ENCODE measurements at regions not wholly inside any gene's neighbourhood (a gene's known extent, or its start where the extent isn't known, plus 50 kb on each side); places are given as distances from the start of the nearest gene placed in this dataset.
"Not testable (repeated sequence)": the region's sequence is repeated elsewhere in the genome, so short reads cannot be mapped to it uniquely, and the experiment has no call there.

GRCh38 chr13:54004026-54004699 lies 975.5 kb downstream of the OLFM4 start:
- no peak for DNase-seq (ENCODE audit: low spot score)

DNA sequence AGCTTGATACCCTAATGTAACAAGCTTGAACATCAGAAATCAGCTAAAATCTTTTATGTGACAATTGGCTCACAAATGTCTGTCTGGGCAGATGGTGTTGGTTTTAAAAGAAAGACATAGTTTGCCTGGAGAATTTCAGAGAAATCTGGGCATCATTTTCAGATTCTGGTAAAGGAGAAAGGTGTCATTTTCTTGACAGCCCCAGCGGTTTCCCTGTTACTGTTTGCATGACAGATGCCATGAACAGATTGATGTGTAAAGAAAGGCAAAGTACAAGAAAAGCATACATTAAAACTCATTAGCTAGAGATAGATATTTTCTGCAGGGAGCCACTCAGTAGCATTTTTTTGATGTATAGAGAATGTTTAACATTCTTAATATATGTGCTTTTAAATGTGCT lies 987.9 kb downstream of the OLFM4 start:
- DNase-seq (ENCODE audit: low spot score) = no peak

- no peak for DNase-seq (ENCODE audit: low spot score)
These were observed 989.9 kb downstream of the OLFM4 start for GRCh38 chr13:54018485-54018884.

- DNase-seq (ENCODE audit: low spot score) = no peak
These were observed 1000.6 kb downstream of the OLFM4 start for GRCh38 chr13:54029226-54029625.

DNA sequence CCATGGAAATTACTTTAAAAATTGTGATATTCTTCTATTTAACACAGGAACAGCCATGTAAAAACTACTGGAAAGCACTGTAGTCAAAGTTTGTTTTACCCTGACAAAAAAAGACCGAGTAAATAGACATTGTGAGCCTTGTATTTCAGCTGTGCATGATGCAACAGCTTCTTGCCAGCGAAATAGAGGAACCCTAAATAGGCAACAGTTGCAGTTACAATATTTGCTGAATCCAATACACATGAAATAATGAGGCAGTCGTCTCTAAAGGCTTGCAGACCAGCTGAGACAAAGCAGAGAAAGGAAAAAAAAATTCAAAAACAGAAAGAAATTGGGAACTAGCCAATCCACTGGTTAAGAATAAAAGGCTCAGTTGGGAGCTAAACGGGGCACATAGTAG lies 1001.1 kb downstream of the OLFM4 start:
- no peak for DNase-seq (ENCODE audit: low spot score)

DNA sequence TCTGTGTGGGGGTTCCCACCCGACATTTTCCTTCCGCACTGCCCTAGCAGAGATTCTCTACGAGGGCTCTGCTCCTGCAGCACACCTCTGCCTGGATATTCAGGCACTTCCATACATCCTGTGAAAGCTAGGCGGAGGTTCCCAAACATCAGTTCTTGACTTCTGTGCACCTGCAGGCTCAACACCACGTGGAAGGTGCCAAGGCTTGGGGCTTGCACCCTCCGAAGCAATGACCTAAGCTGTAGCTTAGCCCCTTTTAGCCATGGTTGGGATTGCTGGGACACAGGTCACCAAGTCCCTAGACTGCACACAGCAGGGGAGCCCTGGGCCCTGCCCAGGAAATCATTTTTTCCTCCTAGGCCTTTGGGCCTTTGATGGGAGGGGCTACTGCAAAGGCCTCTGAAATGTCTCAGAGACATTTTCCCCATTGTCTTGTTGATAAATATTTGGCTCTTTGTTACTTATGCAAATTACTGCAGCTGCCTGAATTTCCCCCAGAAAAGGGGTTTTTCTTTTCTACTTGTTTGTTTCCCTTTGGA lies 1004.8 kb downstream of the OLFM4 start:
- no peak for DNase-seq (ENCODE audit: low spot score)

- DNase-seq (ENCODE audit: low spot score) = no peak
These were observed 1005.4 kb downstream of the OLFM4 start for GRCh38 chr13:54034047-54034446.

GRCh38 chr13:54057416-54057815 lies 1028.8 kb downstream of the OLFM4 start:
- not testable (repeated sequence) for DNase-seq (ENCODE audit: low spot score)

- DNase-seq (ENCODE audit: low spot score) = not testable (repeated sequence)
These were observed 1041.3 kb downstream of the OLFM4 start for GRCh38 chr13:54069958-54070357.

GRCh38 chr13:54077569-54077968 lies 1049.0 kb downstream of the OLFM4 start:
- no peak for DNase-seq (ENCODE audit: low spot score)

DNA sequence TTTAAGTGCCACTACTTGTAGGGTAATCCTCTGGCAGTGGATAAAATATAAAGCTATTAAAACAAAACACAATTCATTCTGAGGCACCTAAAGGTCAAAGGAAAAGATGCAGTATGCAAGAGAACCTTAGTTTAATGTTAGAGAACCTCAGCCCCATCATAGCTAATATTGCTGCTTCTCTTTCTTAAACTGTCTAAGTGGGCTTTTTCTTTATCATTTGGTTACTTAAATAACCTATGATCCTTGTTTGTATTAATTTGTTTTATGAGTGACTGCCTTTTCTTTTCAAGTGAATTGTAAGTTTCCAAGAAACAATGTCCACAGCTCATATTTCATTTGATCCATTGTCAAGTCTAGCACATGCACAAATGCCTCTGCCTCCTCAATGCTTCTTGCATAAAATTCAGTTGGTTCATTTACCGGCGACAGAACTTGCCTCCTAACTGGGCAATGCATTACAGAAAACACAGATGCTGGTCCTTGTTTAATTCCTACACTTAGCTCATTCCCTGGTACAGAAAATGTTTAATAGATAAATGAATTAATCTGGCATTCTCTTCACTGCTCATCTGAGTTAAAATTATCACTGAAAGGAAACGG lies 1049.8 kb downstream of the OLFM4 start:
- no peak for DNase-seq (ENCODE audit: low spot score)

GRCh38 chr13:54082309-54082708 lies 1053.7 kb downstream of the OLFM4 start:
- not testable (repeated sequence) for DNase-seq (ENCODE audit: low spot score)

GRCh38 chr13:54091884-54092283 lies 1063.3 kb downstream of the OLFM4 start:
- no peak for DNase-seq (ENCODE audit: low spot score)

GRCh38 chr13:54092686-54093085 lies 1064.1 kb downstream of the OLFM4 start:
- no peak for DNase-seq (ENCODE audit: low spot score)

GRCh38 chr13:54110597-54110996 lies 1082.0 kb downstream of the OLFM4 start:
- DNase-seq (ENCODE audit: low spot score) = no peak

DNA sequence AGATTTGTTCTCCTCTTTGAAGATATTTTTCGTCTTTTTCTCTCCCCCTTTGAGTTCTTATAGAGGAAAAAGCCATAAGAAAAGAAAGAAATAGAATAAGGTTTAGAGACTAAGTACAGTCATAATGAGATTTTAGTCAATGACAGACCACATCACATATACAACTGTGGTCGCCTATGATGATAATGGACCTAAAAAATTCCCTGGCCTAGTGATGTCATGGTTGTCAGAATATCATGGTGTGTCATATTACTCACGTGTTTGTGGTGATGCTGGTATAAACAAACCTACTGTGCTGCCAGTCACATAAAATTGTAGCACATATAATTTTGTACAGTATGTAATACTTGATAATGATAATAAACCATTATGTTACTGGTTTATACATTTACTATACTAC lies 1096.1 kb downstream of the OLFM4 start:
- DNase-seq (ENCODE audit: low spot score) = no peak

DNA sequence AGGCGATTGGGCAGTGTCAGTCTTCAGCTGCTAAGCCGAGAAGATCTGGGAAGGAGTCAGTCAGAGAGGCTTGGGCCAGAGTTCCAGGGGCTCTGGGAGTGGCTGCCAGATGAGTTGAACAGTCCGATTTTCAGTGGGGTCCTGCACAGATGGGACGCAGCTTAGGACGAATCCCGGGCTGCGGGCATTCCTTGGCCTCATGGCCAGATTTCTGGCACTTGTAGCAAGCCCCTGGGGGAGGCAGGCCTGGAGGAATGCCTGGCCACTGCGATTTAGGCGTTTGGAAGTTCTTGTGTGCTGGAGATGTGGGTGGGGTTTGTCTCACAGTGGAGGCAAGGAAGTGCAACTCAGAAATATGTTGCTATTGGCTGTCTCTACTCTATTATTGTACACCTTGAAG lies 1102.3 kb downstream of the OLFM4 start:
- DNase-seq (ENCODE audit: low spot score) = not testable (repeated sequence)

DNA sequence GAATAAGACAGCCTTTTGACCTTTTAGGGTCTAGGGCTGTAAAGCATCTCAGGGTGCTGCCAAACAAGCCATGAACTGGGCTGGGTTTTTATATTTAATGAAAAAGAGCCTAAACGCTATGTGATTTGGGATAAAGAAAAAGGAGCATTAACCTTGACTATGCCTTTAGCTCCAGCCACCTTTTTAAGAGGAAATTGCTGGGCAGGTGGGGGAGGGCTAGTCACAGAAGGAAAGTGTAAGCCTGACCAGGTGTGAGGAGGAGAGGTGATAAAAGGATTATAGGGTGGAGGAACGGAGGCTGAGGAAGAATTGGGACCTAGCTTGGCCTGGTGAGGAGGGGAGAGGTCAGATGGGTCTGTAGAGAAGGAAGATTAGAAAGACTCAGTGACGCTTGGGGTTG lies 1102.8 kb downstream of the OLFM4 start:
- DNase-seq (ENCODE audit: low spot score) = not testable (repeated sequence)

- DNase-seq (ENCODE audit: low spot score) = not testable (repeated sequence)
These were observed 1103.5 kb downstream of the OLFM4 start for GRCh38 chr13:54132127-54132526.

GRCh38 chr13:54132720-54133119 lies 1104.1 kb downstream of the OLFM4 start:
- not testable (repeated sequence) for DNase-seq (ENCODE audit: low spot score)

GRCh38 chr13:54133746-54134145 lies 1105.1 kb downstream of the OLFM4 start:
- no peak for DNase-seq (ENCODE audit: low spot score)

DNA sequence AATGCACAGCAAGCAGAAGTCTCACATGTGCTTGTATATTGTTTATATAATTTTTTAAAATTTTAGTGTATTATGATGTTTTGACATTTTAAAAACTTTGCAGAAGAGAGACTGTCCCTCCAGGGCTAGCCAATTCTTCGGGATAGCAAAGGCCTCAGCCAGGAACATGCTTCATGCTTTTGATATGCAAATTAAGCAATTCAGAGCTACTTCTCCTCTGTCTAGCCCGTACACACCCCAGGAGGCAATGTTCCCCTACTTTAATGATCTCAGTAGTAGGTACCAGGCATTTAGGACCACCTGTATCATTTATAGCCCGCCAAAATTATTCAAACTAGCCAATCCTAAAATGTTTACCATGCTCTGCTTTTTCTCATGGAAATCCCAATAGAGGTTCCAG lies 1116.2 kb downstream of the OLFM4 start:
- DNase-seq (ENCODE audit: low spot score) = no peak

- no peak for DNase-seq (ENCODE audit: low spot score)
These were observed 1122.2 kb downstream of the OLFM4 start for GRCh38 chr13:54150851-54151250.

DNA sequence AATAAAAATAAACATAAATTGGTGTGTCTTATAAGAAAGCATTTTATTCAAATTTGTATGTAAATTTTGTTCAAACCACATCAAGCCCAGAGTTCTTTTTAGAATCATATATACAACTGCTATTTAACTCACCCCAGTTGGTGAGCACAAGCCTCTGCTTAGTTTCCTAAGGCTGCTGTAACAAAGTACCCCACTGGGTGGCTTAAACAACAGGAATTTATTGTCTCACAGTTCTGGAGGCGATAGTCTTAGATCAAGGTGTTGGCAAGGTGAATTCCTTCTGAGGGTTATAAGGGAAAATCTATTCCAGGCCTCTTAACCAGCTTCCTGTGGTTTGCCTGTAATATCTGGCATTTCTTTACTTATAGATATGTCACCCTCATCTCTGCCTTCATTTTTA lies 1133.5 kb downstream of the OLFM4 start:
- DNase-seq (ENCODE audit: low spot score) = no peak

Data from HuH-7 (cell line).